HG03064 (cell line): ENCODE measurements at regions not wholly inside any gene's neighbourhood (a gene's known extent, or its start where the extent isn't known, plus 50 kb on each side); places are given as distances from the start of the nearest gene placed in this dataset.
"Not testable (repeated sequence)": the region's sequence is repeated elsewhere in the genome, so short reads cannot be mapped to it uniquely, and the experiment has no call there.

Experiments used
- ATAC-seq: cut with Tn5 transposase; IDR thresholded peaks from one replicate; pipeline ENCODE4 v1.9.1; 2021; ENCODE audit warnings: low read depth; ENCODE audit not compliant: unreplicated experiment

DNA sequence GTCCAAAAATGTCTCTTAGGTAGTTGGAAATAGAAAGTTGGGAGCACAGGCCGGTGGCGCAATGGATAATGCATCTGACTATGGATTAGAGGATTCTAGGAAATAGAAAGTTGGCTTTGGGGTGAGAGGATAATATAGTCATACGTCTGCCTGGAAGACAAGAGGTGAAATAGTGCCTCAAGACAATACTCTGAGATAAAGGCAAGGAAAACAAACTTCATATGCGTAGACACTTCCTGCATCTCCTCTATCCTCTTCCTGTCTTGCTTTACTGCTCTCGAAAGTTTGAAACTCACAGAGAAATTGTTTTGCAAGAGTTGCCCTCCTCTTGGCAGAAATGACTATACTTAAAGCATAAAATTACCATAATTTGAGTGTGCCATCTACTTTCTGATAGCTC, 153.2 kb upstream of the FBXL7 start:
- ATAC-seq, result no peak

GRCh38 chr5:15344954-15345353, 155.0 kb upstream of the FBXL7 start:
- ATAC-seq, result no peak

GRCh38 chr5:15338546-15338945, 161.4 kb upstream of the FBXL7 start:
- no peak for ATAC-seq

GRCh38 chr5:15334551-15335266, 165.3 kb upstream of the FBXL7 start:
- no peak for ATAC-seq

GRCh38 chr5:15333091-15333490, 166.9 kb upstream of the FBXL7 start:
- ATAC-seq, result no peak

DNA sequence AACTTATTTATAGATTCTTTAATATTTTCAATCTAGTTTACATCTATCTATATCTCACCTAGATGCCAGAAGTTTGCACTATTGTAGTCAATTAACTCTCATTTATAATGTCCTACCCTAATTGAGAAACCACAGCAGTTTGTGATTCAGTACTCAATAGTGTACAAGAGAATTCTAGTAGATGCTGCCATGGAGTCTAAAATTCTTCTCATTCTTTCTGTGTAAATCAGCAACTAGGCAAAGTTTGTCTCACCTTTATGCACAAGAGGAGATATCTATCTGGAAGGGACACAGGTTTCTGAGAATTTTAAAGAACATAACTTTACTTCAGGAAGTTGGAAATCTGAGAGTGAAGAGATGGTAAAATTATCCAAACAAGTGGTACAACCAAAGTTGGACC, 173.0 kb upstream of the FBXL7 start:
- ATAC-seq, result no peak

- ATAC-seq, result no peak
Observed at GRCh38 chr5:15326471-15326870, 173.5 kb upstream of the FBXL7 start.

DNA sequence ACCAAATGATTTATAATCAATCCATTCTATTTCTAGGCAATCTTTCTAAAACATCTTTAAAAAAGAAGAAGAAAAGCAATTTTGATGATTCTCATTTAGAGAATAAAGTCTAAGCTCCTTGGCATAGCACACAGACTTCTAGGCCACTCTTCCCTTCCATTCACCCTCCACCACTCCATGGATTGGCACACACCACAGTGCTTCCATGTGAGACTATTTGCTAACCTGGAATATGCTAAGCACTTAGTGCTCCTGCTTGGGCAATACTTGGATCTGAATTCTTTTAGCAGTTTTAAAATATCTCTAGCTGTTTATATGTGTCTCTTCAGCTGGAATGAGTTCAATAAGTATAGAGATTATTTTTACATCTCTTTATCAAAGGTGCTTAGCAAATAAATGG, 177.6 kb upstream of the FBXL7 start:
- no peak for ATAC-seq

DNA sequence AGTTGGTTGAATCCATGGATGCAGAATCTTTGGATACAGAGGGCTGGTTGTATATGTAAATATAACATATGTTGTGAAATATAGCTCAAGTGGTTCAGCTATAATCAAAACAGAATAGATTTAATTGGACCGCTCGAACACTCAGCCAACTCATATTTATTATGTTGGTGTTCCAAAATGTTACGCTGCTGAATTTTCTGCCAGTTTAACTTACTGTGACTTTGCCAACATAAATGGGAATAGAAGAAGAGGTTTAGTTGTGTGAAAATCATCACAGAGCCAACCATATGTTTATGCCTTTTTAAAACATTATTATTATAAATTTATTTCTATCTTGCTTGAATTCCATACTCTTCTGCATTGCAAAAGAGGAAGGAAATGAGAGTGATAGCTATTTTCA, 178.2 kb upstream of the FBXL7 start:
- ATAC-seq, result no peak

GRCh38 chr5:15320871-15321270, 179.1 kb upstream of the FBXL7 start:
- ATAC-seq, result no peak

DNA sequence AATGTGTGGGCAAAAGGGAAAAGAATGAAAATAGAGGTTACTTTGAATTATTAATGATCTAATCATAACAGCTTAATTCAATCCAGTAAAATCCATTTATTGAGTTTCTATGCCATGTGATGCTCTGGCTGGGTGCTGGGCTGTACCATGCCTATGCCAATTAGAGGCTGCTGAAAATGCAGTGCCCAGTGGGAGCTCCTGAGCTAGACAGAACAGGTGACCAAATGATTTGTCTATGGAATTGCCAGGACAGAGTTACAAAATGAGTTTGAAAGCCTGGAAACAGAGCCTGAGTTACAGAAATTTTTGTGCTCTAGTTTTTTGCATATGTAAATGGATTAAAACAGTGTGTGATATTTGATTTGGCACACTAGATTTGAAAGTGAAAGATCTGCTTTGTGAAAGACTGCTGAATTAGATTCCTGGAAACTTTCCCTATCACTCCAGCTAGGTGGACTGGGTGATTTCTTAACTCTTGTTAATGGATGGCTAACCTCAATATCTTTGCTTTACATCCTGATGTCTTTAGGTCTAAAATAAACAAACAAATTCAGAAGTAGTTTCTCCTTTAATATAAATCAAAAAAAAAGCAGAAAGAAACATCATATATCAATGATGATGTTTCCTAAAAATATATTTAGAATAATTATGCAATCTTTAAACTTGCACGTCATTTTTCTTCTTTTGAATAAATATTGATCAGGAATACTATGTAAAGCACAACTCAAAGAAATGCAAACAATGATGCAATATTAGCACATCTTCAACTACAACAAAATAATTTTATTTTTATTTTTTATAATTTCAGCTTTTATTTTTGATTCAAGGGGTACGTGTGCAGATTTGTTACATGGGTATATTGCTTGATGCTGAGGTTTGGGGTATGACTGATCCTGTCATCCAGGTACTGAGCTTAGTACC, 194.8 kb upstream of the FBXL7 start:
- no peak for ATAC-seq

GRCh38 chr5:15304066-15304731, 195.8 kb upstream of the FBXL7 start:
- no peak for ATAC-seq

DNA sequence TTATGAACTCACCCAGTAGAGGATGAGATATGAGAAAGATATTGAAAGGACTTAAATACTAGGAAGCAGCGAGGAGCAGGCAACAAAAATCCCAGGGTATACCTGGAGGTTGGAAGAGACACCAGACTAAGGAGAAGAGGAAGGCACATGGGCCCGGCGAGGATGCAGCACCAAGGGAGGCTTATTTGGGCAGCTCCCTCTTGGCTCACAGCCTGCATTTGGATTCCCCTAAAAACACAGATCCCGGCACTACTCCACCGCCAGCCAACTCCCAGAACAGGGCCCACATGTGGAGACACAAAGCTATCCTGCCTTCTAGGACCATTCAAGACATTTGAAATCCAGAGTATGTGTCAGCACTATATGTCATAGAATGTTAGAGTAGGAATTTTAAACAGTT, 199.8 kb upstream of the FBXL7 start:
- ATAC-seq, result no peak

GRCh38 chr5:15290953-15291352, 209.0 kb upstream of the FBXL7 start:
- no peak for ATAC-seq

DNA sequence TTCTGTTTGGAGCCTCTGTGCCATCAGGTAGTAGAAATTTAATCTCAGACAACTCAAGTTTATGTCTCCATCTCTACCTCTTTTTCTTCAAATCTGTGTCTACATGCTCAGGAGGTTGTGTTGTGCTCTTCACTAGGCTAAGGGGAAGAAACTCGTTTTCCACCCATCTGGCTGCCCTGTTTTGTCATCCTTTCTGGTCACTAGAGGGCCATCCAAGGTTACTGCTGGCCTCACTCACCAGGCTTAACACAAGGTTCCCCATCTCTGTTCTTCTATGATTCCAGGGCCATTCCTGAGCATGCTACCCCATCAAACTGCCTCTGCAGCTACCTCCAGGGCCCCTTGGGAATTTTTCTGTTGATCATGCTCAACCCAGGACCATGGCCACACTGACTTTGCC, 213.3 kb upstream of the FBXL7 start:
- ATAC-seq, result no peak

DNA sequence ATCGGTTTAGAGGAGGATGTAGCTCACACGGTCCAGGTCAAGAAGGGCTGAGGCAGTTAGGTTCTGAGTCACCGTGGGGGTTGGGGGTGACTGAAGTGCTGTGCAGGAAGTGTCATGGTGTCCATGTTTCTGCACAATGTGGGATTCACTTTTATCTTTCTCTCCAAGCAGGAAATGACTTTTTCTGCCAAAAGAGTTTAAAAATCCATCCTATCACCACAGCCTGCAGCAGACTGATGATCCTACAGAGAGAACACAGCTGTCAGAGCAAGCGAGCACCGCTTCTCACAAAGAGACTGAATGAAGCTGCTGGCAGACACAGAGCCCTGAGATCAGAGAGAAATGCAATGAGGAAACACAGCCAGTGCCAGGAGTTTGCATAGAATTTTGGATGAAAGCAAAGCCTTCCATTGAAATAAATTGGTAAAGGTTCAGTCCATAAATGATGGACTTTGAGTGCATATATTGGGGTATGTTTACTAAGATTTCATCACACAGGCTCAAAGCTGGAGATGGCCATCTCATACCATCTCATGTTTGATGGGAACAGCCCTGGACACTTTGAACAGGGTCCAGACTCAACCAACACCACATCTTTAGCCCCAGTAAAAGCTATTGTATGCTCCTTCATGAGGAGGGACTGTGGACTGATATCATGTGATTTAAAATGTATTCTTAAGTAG, 213.9 kb upstream of the FBXL7 start:
- no peak for ATAC-seq

DNA sequence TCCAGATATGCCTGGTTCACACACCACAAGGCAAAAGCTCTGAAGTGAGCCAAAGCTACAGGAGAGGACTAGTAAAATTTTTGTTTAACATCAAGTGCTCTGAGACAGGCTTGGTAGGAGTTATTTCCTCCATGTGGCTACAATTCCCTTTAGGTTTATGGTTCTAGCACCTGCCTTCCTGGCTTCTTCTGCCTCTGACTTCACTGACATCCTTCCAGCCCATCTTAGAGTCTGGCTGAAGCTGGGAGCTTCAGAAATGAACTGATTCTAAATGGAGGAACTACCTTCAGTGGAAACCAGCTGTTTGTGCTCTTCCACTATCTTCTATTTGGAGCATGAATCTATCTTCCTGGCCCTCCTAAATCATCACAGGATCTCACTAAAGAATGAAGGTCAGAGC, 215.3 kb upstream of the FBXL7 start:
- ATAC-seq, result no peak

DNA sequence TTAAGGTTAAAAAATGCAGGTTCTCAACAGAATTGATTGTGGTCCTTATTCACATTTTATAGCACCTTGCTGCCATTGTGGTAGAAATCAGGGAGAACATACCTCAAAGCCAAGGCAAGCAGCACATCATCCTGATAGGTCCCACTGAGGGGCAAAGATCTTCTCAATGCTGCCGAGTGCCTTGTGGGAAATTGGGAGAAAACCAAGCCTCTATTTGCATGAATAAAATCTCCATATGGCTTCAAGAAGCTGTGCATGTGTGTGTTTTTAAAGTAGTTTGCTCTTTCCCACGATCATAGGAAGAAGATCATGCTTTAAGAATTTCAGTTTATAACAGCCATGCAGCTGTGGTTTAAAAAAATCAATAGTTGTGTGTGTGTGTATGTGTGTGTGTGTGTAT, 216.9 kb upstream of the FBXL7 start:
- ATAC-seq, result no peak

DNA sequence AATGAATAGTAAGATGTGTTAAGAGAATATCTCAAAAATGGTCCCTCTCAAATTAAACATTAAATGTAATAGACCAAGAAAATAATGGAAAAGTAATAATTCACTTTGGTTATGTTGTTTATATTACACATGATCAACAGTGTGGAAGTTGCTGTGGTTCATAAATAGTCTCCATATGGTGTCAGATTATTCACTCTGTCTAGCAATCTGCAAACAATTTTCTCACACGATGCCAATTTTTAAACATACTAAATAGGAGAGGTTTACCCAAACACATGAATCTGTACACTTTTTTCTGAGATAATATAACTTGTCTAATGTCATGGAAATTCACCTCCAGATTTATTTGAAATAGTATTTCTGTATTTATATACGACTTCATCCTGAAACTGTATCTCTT, 217.4 kb upstream of the FBXL7 start:
- no peak for ATAC-seq

GRCh38 chr5:15271596-15271995, 228.4 kb upstream of the FBXL7 start:
- ATAC-seq, result not testable (repeated sequence)

DNA sequence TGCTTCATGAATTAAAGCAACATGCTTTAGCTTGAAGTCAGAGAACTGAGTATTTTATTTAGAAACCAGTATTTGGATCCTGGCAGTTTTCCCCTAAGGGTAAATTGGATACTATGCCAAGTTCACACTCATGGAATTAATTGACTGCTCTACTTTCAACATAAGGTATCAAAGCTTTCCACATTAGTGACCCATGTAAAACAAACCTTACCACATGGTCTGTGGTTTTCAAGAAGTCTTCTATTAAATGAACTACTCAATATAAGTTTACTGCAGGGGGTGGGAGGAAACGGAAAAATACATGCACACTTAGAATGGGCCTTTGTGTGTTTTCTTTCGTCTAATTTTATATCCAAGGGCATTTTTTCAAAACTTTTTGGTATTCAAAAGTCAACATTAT, 232.0 kb upstream of the FBXL7 start:
- no peak for ATAC-seq
